ENCODE measurements at regions not wholly inside any gene's neighbourhood (a gene's known extent, or its start where the extent isn't known, plus 50 kb on each side); places are given as distances from the start of the nearest gene placed in this dataset.

GRCh38 chr14:105951399-105951798 lies 425.0 kb downstream of the TMEM121 start:
- Histone ChIP-seq H2AFZ (ENCODE audit: low read length) (no peak overlapping the region), H3K9ac (ENCODE audit: insufficient read depth, low read depth, low read length) (no peak overlapping the region), H3K36me3 (replicated peaks in 1 of 2; ENCODE audit: control insufficient read depth in 1 of 2, insufficient read depth in 2 of 2, low read length in 2 of 2) (no peaks in the 10 kb centered on the region), H3K4me1 (ENCODE audit: insufficient read depth, low read length) (no peaks in the 10 kb centered on the region), H4K20me1 (ENCODE audit: insufficient read depth, low read length) (no peaks in the 10 kb centered on the region), H3K27ac (ENCODE audit: extremely low read length, insufficient read depth, low read length) (no peak overlapping the region), H3K9me3 (ENCODE audit: low read length) (no peaks in the 10 kb centered on the region), H3K4me3 (replicated peaks in 1 of 3; ENCODE audit: insufficient read depth in 1 of 3, low read depth in 2 of 3, low read length in 3 of 3) (no peak overlapping the region), H3K79me2 (ENCODE audit: insufficient read depth, low read length) (no peaks in the 10 kb centered on the region), H3K4me2 (ENCODE audit: low read depth, low read length) (no peak overlapping the region), H3K27me3 (ENCODE audit: control insufficient read depth in 1 of 2, insufficient read depth in 2 of 2, low read length in 2 of 2) (peaks cover 0 to 1% of the 10 kb centered on the region in 2 experiments; a peak in 1 of 5 replicates)
- POLR2A ChIA-PET: no interaction called here
- ATAC-seq (no peak), DNase-seq (ENCODE audit: low spot score) (no peak), FAIRE-seq (no peak)
- in situ Hi-C loops (cut with HindIII; ENCODE audit: extremely low pct_ligation_motif_present, low pct_unique_long_range_greater_than_20kb): no loop called here
- BruUV-seq (replicated peaks): no TSS peak
- CTCF ChIA-PET (ENCODE audit: low intra/inter-chr PET ratio, low total read pairs): no interaction called here
- intact Hi-C loops (cut with micrococcal nuclease; ENCODE audit: unreplicated experiment): no loop called here
- WGBS (ENCODE audit: low lambda C conversion rate): 4% methylated on average over 5 of the region's 5 CpGs
- TF ChIP-seq MBD4 (IDR thresholded peaks at IDR 0.05; ENCODE audit: borderline replicate concordance, low read length) (no peak), THAP8 (CRISPR knock-in tag; IDR thresholded peaks at IDR 0.05; ENCODE audit: borderline replicate concordance) (no peak), HOXA3 (CRISPR knock-in tag; IDR thresholded peaks at IDR 0.05) (no peak), KDM5B (CRISPR knock-in tag; IDR thresholded peaks at IDR 0.05; ENCODE audit: borderline replicate concordance) (no peak), MIXL1 (CRISPR knock-in tag; IDR thresholded peaks at IDR 0.05) (no peak), REST (IDR thresholded peaks at IDR 0.05; ENCODE audit: borderline replicate concordance in 1 of 2, low read depth in 1 of 2, low read length in 2 of 2) (no peak), KLF6 (CRISPR knock-in tag; IDR thresholded peaks at IDR 0.05) (no peak), GFI1 (CRISPR knock-in tag; IDR thresholded peaks at IDR 0.05; ENCODE audit: borderline replicate concordance) (no peak), SMARCE1 (IDR thresholded peaks at IDR 0.05; ENCODE audit: borderline replicate concordance) (no peak)
- TF ChIP-seq, protein P1, sequence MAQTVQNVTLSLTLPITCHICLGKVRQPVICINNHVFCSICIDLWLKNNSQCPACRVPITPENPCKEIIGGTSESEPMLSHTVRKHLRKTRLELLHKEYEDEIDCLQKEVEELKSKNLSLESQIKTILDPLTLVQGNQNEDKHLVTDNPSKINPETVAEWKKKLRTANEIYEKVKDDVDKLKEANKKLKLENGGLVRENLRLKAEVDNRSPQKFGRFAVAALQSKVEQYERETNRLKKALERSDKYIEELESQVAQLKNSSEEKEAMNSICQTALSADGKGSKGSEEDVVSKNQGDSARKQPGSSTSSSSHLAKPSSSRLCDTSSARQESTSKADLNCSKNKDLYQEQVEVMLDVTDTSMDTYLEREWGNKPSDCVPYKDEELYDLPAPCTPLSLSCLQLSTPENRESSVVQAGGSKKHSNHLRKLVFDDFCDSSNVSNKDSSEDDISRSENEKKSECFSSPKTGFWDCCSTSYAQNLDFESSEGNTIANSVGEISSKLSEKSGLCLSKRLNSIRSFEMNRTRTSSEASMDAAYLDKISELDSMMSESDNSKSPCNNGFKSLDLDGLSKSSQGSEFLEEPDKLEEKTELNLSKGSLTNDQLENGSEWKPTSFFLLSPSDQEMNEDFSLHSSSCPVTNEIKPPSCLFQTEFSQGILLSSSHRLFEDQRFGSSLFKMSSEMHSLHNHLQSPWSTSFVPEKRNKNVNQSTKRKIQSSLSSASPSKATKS (CRISPR knock-in tag; IDR thresholded peaks at IDR 0.05): no peak
- TF ChIP-seq, protein P2, sequence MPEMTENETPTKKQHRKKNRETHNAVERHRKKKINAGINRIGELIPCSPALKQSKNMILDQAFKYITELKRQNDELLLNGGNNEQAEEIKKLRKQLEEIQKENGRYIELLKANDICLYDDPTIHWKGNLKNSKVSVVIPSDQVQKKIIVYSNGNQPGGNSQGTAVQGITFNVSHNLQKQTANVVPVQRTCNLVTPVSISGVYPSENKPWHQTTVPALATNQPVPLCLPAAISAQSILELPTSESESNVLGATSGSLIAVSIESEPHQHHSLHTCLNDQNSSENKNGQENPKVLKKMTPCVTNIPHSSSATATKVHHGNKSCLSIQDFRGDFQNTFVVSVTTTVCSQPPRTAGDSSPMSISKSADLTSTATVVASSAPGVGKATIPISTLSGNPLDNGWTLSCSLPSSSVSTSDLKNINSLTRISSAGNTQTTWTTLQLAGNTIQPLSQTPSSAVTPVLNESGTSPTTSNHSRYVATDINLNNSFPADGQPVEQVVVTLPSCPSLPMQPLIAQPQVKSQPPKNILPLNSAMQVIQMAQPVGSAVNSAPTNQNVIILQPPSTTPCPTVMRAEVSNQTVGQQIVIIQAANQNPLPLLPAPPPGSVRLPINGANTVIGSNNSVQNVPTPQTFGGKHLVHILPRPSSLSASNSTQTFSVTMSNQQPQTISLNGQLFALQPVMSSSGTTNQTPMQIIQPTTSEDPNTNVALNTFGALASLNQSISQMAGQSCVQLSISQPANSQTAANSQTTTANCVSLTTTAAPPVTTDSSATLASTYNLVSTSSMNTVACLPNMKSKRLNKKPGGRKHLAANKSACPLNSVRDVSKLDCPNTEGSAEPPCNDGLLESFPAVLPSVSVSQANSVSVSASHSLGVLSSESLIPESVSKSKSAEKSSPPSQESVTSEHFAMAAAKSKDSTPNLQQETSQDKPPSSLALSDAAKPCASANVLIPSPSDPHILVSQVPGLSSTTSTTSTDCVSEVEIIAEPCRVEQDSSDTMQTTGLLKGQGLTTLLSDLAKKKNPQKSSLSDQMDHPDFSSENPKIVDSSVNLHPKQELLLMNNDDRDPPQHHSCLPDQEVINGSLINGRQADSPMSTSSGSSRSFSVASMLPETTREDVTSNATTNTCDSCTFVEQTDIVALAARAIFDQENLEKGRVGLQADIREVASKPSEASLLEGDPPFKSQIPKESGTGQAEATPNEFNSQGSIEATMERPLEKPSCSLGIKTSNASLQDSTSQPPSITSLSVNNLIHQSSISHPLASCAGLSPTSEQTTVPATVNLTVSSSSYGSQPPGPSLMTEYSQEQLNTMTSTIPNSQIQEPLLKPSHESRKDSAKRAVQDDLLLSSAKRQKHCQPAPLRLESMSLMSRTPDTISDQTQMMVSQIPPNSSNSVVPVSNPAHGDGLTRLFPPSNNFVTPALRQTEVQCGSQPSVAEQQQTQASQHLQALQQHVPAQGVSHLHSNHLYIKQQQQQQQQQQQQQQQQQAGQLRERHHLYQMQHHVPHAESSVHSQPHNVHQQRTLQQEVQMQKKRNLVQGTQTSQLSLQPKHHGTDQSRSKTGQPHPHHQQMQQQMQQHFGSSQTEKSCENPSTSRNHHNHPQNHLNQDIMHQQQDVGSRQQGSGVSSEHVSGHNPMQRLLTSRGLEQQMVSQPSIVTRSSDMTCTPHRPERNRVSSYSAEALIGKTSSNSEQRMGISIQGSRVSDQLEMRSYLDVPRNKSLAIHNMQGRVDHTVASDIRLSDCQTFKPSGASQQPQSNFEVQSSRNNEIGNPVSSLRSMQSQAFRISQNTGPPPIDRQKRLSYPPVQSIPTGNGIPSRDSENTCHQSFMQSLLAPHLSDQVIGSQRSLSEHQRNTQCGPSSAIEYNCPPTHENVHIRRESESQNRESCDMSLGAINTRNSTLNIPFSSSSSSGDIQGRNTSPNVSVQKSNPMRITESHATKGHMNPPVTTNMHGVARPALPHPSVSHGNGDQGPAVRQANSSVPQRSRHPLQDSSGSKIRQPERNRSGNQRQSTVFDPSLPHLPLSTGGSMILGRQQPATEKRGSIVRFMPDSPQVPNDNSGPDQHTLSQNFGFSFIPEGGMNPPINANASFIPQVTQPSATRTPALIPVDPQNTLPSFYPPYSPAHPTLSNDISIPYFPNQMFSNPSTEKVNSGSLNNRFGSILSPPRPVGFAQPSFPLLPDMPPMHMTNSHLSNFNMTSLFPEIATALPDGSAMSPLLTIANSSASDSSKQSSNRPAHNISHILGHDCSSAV (CRISPR knock-in tag; IDR thresholded peaks at IDR 0.05; ENCODE audit: borderline replicate concordance): no peak

Measured in HepG2 (cell line).